GM23338 (cell line): ENCODE measurements at regions not wholly inside any gene's neighbourhood (a gene's known extent, or its start where the extent isn't known, plus 50 kb on each side); places are given as distances from the start of the nearest gene placed in this dataset.

Source experiments
- ATAC-seq: fragments of 200-7000 bp; cut with Tn5 transposase; 3 replicates; pipeline ENCODE4 v1.9.1; 2020
- DNase-seq: peaks from one replicate; pipeline ENCODE4 v3.0.0-alpha.2; 2015; ENCODE audit warnings: low spot score
- H2AFZ ChIP-seq: fragments of 200-600 bp; sonication (generic); 2 replicates; pipeline ENCODE4 v1.8.0; 2016; ENCODE audit warnings: antibody characterized with exemption, mild to moderate bottlenecking, moderate library complexity
- H3F3A ChIP-seq: fragments of 200-600 bp; sonication (generic); replicated peaks from 2 replicates; pipeline ENCODE4 v1.8.0; 2017; ENCODE audit warnings: antibody characterized with exemption, mixed run types, low read depth
- H3K27ac ChIP-seq: fragments of 200-600 bp; sonication (generic); 2 replicates; pipeline ENCODE4 v1.6.1; 2016; ENCODE audit warnings: low read depth
- H3K27me3 ChIP-seq: fragments of 200-600 bp; sonication (generic); 2 replicates; pipeline ENCODE4 v1.8.0; 2016; ENCODE audit warnings: mild to moderate bottlenecking, mixed run types, moderate library complexity; ENCODE audit not compliant: insufficient read depth
- H3K36me3 ChIP-seq: fragments of 200-600 bp; sonication (generic); 2 replicates; pipeline ENCODE4 v1.8.0; 2016; ENCODE audit warnings: mild to moderate bottlenecking; ENCODE audit not compliant: insufficient read depth
- H3K4me1 ChIP-seq: fragments of 200-600 bp; sonication (generic); 2 replicates; pipeline ENCODE4 v1.8.0; 2016; ENCODE audit warnings: mild to moderate bottlenecking, moderate library complexity; ENCODE audit not compliant: insufficient read depth
- H3K4me2 ChIP-seq: fragments of 200-600 bp; sonication (generic); 2 replicates; pipeline ENCODE4 v1.7.1; 2017; ENCODE audit warnings: mixed run types
- H3K4me3 ChIP-seq: fragments of 200-600 bp; sonication (generic); 2 replicates; pipeline ENCODE4 v1.6.1; 2016; ENCODE audit warnings: mixed run types
- H3K79me2 ChIP-seq: fragments of 200-600 bp; sonication (generic); replicated peaks from 2 replicates; pipeline ENCODE4 v1.8.0; 2017; ENCODE audit warnings: mild to moderate bottlenecking; ENCODE audit not compliant: insufficient read depth
- H3K9me2 ChIP-seq: fragments of 200-600 bp; sonication (generic); 2 replicates; pipeline ENCODE4 v1.8.0; 2017; ENCODE audit not compliant: insufficient read depth
- H4K20me1 ChIP-seq: fragments of 200-600 bp; sonication (generic); replicated peaks from 2 replicates; pipeline ENCODE4 v1.8.0; 2017; ENCODE audit warnings: mild to moderate bottlenecking; ENCODE audit not compliant: insufficient read depth
- H3K27ac Mint-ChIP-seq: 2 replicates; pipeline ENCODE4 v1.8.0; 2020; ENCODE audit warnings: inconsistent platforms, mild to moderate bottlenecking, moderate library complexity, mixed read lengths
- H3K27me3 Mint-ChIP-seq: 3 replicates; pipeline ENCODE4 v1.8.0; 2022; ENCODE audit warnings: low read depth, mild to moderate bottlenecking, moderate library complexity, mixed read lengths, inconsistent platforms; ENCODE audit not compliant: insufficient read depth, poor library complexity
- H3K36me3 Mint-ChIP-seq: 3 replicates; pipeline ENCODE4 v1.8.0; 2021; ENCODE audit warnings: low read depth, mild to moderate bottlenecking, inconsistent platforms, moderate library complexity, mixed read lengths
- H3K4me1 Mint-ChIP-seq: 3 replicates; pipeline ENCODE4 v1.8.0; 2020; ENCODE audit warnings: mild to moderate bottlenecking, inconsistent platforms, mixed read lengths
- H3K4me3 Mint-ChIP-seq: 3 replicates; pipeline ENCODE4 v1.8.0; 2021; ENCODE audit warnings: moderate library complexity, mild to moderate bottlenecking, inconsistent platforms, mixed read lengths
- H3K9me3 Mint-ChIP-seq: 3 replicates; pipeline ENCODE4 v1.8.0; 2020; ENCODE audit warnings: moderate library complexity, mild to moderate bottlenecking, inconsistent platforms, mixed read lengths
- CREB1 ChIP-seq: fragments of 250-450 bp; sonication (Bioruptor Pico); IDR thresholded peaks from 2 replicates; pipeline ENCODE4 v1.5.0; 2020; ENCODE audit warnings: low read depth, mild to moderate bottlenecking, moderate library complexity
- CTCF ChIP-seq, 2 experiments: fragments of 200-600 bp in 1 of 2; sonication (generic) in 1 of 2; conservative IDR thresholded peaks; 2 replicates each; pipeline versions ENCODE4 v1.5.1 to v1.6.1; 2016 to 2017; ENCODE audit warnings: antibody characterized with exemption in 2 of 2, low read depth in 2 of 2, mild to moderate bottlenecking in 2 of 2, moderate library complexity in 1 of 2
- EZH2 ChIP-seq: fragments of 200-600 bp; sonication (generic); IDR thresholded peaks from one replicate; pipeline ENCODE4 v1.8.0; 2017; ENCODE audit warnings: antibody characterized with exemption, mild to moderate bottlenecking, low read depth; ENCODE audit not compliant: unreplicated experiment
- JUNB ChIP-seq: IDR thresholded peaks from one replicate; pipeline ENCODE4 v1.6.1; 2016; ENCODE audit warnings: antibody characterized with exemption; ENCODE audit not compliant: unreplicated experiment
- ZNF114 ChIP-seq: fragments of 250-450 bp; sonication (Bioruptor Pico); IDR thresholded peaks from 2 replicates; pipeline ENCODE4 v1.5.0; 2020; ENCODE audit warnings: mild to moderate bottlenecking, moderate library complexity
- ZNF331 ChIP-seq: fragments of 250-450 bp; sonication (Bioruptor Pico); IDR thresholded peaks from 2 replicates; pipeline ENCODE4 v1.5.0; 2020; ENCODE audit warnings: low read depth, mild to moderate bottlenecking, moderate library complexity
- ZNF462 ChIP-seq: fragments of 250-450 bp; sonication (Bioruptor Pico); IDR thresholded peaks from 2 replicates; pipeline ENCODE4 v1.5.0; 2020; ENCODE audit warnings: mild to moderate bottlenecking, moderate library complexity

GRCh38 chr19:34837262-34837661 lies 64.2 kb upstream of the ZNF599 start:
- Histone ChIP-seq H3K4me2 (no peak overlapping the region), H3K27ac (no peak overlapping the region), H2AFZ (no peak overlapping the region), H3K27me3 (peaks cover 25% of the 10 kb centered on the region), H3K79me2 (no peaks in the 10 kb centered on the region), H3K4me3 (no peak overlapping the region), H4K20me1 (no peaks in the 10 kb centered on the region), H3F3A (no peaks in the 10 kb centered on the region), H3K36me3 (no peaks in the 10 kb centered on the region), H3K9me2 (no peaks in the 10 kb centered on the region), H3K4me1 (peaks cover 9% of the 10 kb centered on the region)
- ATAC-seq (no peak), DNase-seq (no peak)
- Mint-ChIP-seq H3K36me3 (no peaks in the 10 kb centered on the region), H3K27ac (no peak overlapping the region), H3K4me1 (peaks cover 10% of the 10 kb centered on the region), H3K27me3 (peaks cover 15% of the 10 kb centered on the region), H3K9me3 (no peaks in the 10 kb centered on the region; the same call in 1 of the 3 replicates), H3K4me3 (no peak overlapping the region)
- TF ChIP-seq CREB1 (no peak), ZNF331 (CRISPR knock-in tag) (no peak), EZH2 (no peak), CTCF (conservative IDR thresholded peaks at IDR 0.05; ENCODE audit: low read depth in 2 of 2) (no peak), ZNF462 (CRISPR knock-in tag) (no peak), ZNF114 (CRISPR knock-in tag) (no peak), JUNB (no peak)
